HepG2 (cell line): ENCODE measurements at regions not wholly inside any gene's neighbourhood (a gene's known extent, or its start where the extent isn't known, plus 50 kb on each side); places are given as distances from the start of the nearest gene placed in this dataset.

Source experiments
- ATAC-seq: fragments of 200-7000 bp; cut with Tn5 transposase; 3 replicates; pipeline ENCODE4 v1.9.1; 2020; ENCODE audit warnings: mild to moderate bottlenecking, moderate library complexity
- BruUV-seq: library from RNA; stranded (reverse); fragments of 400-500 nt; replicated peaks from 2 replicates; lab custom pipeline; 2021; lab: Mats Ljungman, UMichigan
- CTCF ChIA-PET: fragments of 300-600 bp; formaldehyde crosslinking; extraction: SDS; loops from one replicate; lab custom pipeline; 2021; ENCODE audit warnings: low total read pairs, inconsistent platforms, low intra/inter-chr PET ratio; lab: Yijun Ruan, JAX
- POLR2A ChIA-PET: fragments of 350-600 bp; sonication (Branson Sonifier 250); formaldehyde crosslinking; loops from one replicate; lab custom pipeline; 2020; ENCODE audit warnings: antibody characterized with exemption, inconsistent platforms; lab: Yijun Ruan, JAX
- DNase-seq: peaks from one replicate; pipeline ENCODE4 v3.0.0-alpha.2; 2015; ENCODE audit warnings: low spot score
- FAIRE-seq: peaks from 3 replicates; lab custom pipeline; 2011; peaks lifted over from hg19 to GRCh38; lab: Jason Lieb, UNC
- H2AFZ ChIP-seq: one replicate; pipeline ENCODE4 v1.6.1; 2011; ENCODE audit warnings: low read length, inconsistent platforms
- H3K27ac ChIP-seq: fragments of 300-600 bp; 3 replicates; pipeline ENCODE4 v1.8.0; 2011; ENCODE audit warnings: mixed run types, mild to moderate bottlenecking, mixed read lengths, low read length, inconsistent platforms; ENCODE audit not compliant: insufficient read depth; ENCODE audit errors: extremely low read length
- H3K27me3 ChIP-seq, 2 experiments: fragments of 200-600 bp in 1 of 2; 2 replicates in 1 of 2; 3 replicates in 1 of 2; pipeline versions ENCODE4 v1.6.0 to v1.8.0; 2011; ENCODE audit warnings: low read length in 2 of 2, mild to moderate bottlenecking in 2 of 2, moderate library complexity in 2 of 2, inconsistent platforms in 1 of 2; ENCODE audit not compliant: insufficient read depth in 2 of 2, control insufficient read depth in 1 of 2
- H3K36me3 ChIP-seq, 2 experiments: fragments of 200-600 bp in 1 of 2; replicated peaks in 1 of 2; 2 replicates in 1 of 2; 3 replicates in 1 of 2; pipeline versions ENCODE4 v1.5.1 to v1.8.0; 2011; ENCODE audit warnings: low read length in 2 of 2, inconsistent platforms in 1 of 2; ENCODE audit not compliant: insufficient read depth in 2 of 2, control insufficient read depth in 1 of 2
- H3K4me1 ChIP-seq: 2 replicates; pipeline ENCODE4 v1.5.1; 2012; ENCODE audit warnings: low read length, inconsistent platforms; ENCODE audit not compliant: insufficient read depth
- H3K4me2 ChIP-seq: 2 replicates; pipeline ENCODE4 v1.6.0; 2011; ENCODE audit warnings: low read depth, low read length, inconsistent platforms
- H3K4me3 ChIP-seq, 3 experiments: fragments of 200-600 bp in 1 of 3; sonication (generic), shearing (Covaris generic) in 1 of 3; replicated peaks in 1 of 3; 2 replicates each; pipeline ENCODE4 v1.5.1; 2011 to 2016; ENCODE audit warnings: low read length in 3 of 3, inconsistent platforms in 2 of 3, low read depth in 2 of 3, mild to moderate bottlenecking in 2 of 3, control low read depth in 1 of 3, mixed read lengths in 1 of 3; ENCODE audit not compliant: insufficient read depth in 1 of 3
- H3K79me2 ChIP-seq: one replicate; pipeline ENCODE4 v1.6.1; 2011; ENCODE audit warnings: low read length, inconsistent platforms; ENCODE audit not compliant: insufficient read depth
- H3K9ac ChIP-seq: 2 replicates; pipeline ENCODE4 v1.6.0; 2011; ENCODE audit warnings: mild to moderate bottlenecking, low read depth, low read length, inconsistent platforms; ENCODE audit not compliant: insufficient read depth
- H3K9me3 ChIP-seq: 2 replicates; pipeline ENCODE4 v1.5.1; 2012; ENCODE audit warnings: mild to moderate bottlenecking, low read length
- H4K20me1 ChIP-seq: 2 replicates; pipeline ENCODE4 v1.6.0; 2011; ENCODE audit warnings: inconsistent platforms, mild to moderate bottlenecking, low read length, moderate library complexity; ENCODE audit not compliant: insufficient read depth
- FOXK1 ChIP-seq: sonication (generic); formaldehyde crosslinking; IDR thresholded peaks from 2 replicates; pipeline ENCODE4 v1.4.0; 2020; ENCODE audit warnings: low read depth, missing genetic modification reagents, borderline replicate concordance
- KAT7 ChIP-seq: IDR thresholded peaks from 2 replicates; pipeline ENCODE4 v1.6.1; 2018; ENCODE audit warnings: borderline replicate concordance, missing compliant biosample characterization
- NFAT5 ChIP-seq: sonication (generic); formaldehyde crosslinking; IDR thresholded peaks from 2 replicates; pipeline ENCODE4 v1.4.0; 2020; ENCODE audit warnings: missing genetic modification reagents
- NONO ChIP-seq, 2 experiments: fragments of 450-650 bp in 1 of 2; sonication (generic) in 1 of 2; formaldehyde crosslinking in 1 of 2; IDR thresholded peaks in 1 of 2; conservative IDR thresholded peaks in 1 of 2; 2 replicates each; pipeline versions ENCODE4 v1.6.1 to v1.8.0; 2017 to 2022; ENCODE audit warnings: mild to moderate bottlenecking in 1 of 2, missing genetic modification reagents in 1 of 2, moderate library complexity in 1 of 2
- PAF1 ChIP-seq: IDR thresholded peaks from 2 replicates; pipeline ENCODE4 v1.6.1; 2016; ENCODE audit warnings: missing genetic modification reagents, missing compliant biosample characterization
- TRIM24 ChIP-seq: sonication (generic); formaldehyde crosslinking; IDR thresholded peaks from 2 replicates; pipeline ENCODE4 v1.8.0; 2022; ENCODE audit warnings: mild to moderate bottlenecking, missing genetic modification reagents
- ZNF230 ChIP-seq: sonication (generic); formaldehyde crosslinking; IDR thresholded peaks from 2 replicates; pipeline ENCODE4 v1.4.0; 2020; ENCODE audit warnings: mild to moderate bottlenecking, missing genetic modification reagents
- ZNF232 ChIP-seq: sonication (generic); formaldehyde crosslinking; IDR thresholded peaks from 2 replicates; pipeline ENCODE4 v1.4.0; 2020; ENCODE audit warnings: missing genetic modification reagents, borderline replicate concordance
- ZNF280D ChIP-seq: sonication (generic); formaldehyde crosslinking; IDR thresholded peaks from 2 replicates; pipeline ENCODE4 v1.5.1; 2020; ENCODE audit warnings: mild to moderate bottlenecking, missing genetic modification reagents
- ZNF430 ChIP-seq: sonication (generic); formaldehyde crosslinking; IDR thresholded peaks from 2 replicates; pipeline ENCODE4 v1.9.0; 2021; ENCODE audit warnings: mild to moderate bottlenecking, missing genetic modification reagents
- ZNF468 ChIP-seq: sonication (generic); formaldehyde crosslinking; IDR thresholded peaks from 2 replicates; pipeline ENCODE4 v1.8.0; 2022; ENCODE audit warnings: mild to moderate bottlenecking, moderate library complexity, missing genetic modification reagents
- ZNF570 ChIP-seq: sonication (generic); formaldehyde crosslinking; IDR thresholded peaks from 2 replicates; pipeline ENCODE4 v1.4.0; 2020; ENCODE audit warnings: mild to moderate bottlenecking, missing genetic modification reagents, borderline replicate concordance
- ZNF724P ChIP-seq: sonication (generic); formaldehyde crosslinking; IDR thresholded peaks from 2 replicates; pipeline ENCODE4 v1.8.0; 2022; ENCODE audit warnings: missing genetic modification reagents, borderline replicate concordance
- ZNF766 ChIP-seq: sonication (generic); formaldehyde crosslinking; IDR thresholded peaks from 2 replicates; pipeline ENCODE4 v1.5.0; 2020; ENCODE audit warnings: missing genetic modification reagents, borderline replicate concordance
- WGBS: methylation state at CpG from one replicate; pipeline ENCODE4 v1.1.6; 2017; ENCODE audit warnings: low lambda C conversion rate; 5-methylcytosine and 5-hydroxymethylcytosine counted together
- in situ Hi-C: cut with HindIII; loops from 2 replicates; pipeline ENCODE4 v1.10.0; 2017; ENCODE audit warnings: low pct_unique_long_range_greater_than_20kb; ENCODE audit not compliant: extremely low pct_ligation_motif_present
- intact Hi-C: fragments of 100-400 bp; cut with micrococcal nuclease; formaldehyde crosslinking; loops from one replicate; pipeline ENCODE4 v1.10.0; 2022; ENCODE audit not compliant: unreplicated experiment

- TF ChIP-seq NFAT5 (CRISPR knock-in tag) (no peak), ZNF430 (CRISPR knock-in tag) (no peak), ZNF570 (CRISPR knock-in tag) (no peak), ZNF230 (CRISPR knock-in tag) (no peak), NONO (IDR thresholded peaks at IDR 0.05) (no peak), NONO (CRISPR knock-in tag; conservative IDR thresholded peaks at IDR 0.05) (no peak)
Observed at GRCh38 chr1:88350648-88351047, 333.4 kb upstream of the PKN2 start (continued).

GRCh38 chr1:88351960-88352359, 332.1 kb upstream of the PKN2 start:
- CTCF ChIA-PET = no interaction called here
- Histone ChIP-seq H3K79me2 (no peaks in the 10 kb centered on the region), H3K27me3 (no peaks in the 10 kb centered on the region), H4K20me1 (no peaks in the 10 kb centered on the region), H3K4me3 (no peak overlapping the region), H3K9me3 (no peaks in the 10 kb centered on the region), H3K27ac (no peak overlapping the region), H3K36me3 (no peaks in the 10 kb centered on the region), H3K4me1 (no peaks in the 10 kb centered on the region), H2AFZ (no peak overlapping the region), H3K4me2 (no peak overlapping the region), H3K9ac (no peak overlapping the region)
- ATAC-seq (no peak), FAIRE-seq (no peak), DNase-seq (no peak)
- POLR2A ChIA-PET = no interaction called here
- intact Hi-C loops (no loop called here), in situ Hi-C loops (no loop called here)
- WGBS = 0% methylated on average over 3 of the region's 3 CpGs
- BruUV-seq = no TSS peak
- TF ChIP-seq FOXK1 (CRISPR knock-in tag) = no peak
- no peak for TF ChIP-seq TRIM24 (CRISPR knock-in tag)
- TF ChIP-seq PAF1 (CRISPR knock-in tag) = no peak
- TF ChIP-seq ZNF468 = no peak
- TF ChIP-seq ZNF724P (CRISPR knock-in tag) = no peak
- no peak for TF ChIP-seq KAT7 (CRISPR knock-in tag)
- TF ChIP-seq ZNF280D (CRISPR knock-in tag) = no peak
- no peak for TF ChIP-seq ZNF766 (CRISPR knock-in tag)
- TF ChIP-seq ZNF232 (CRISPR knock-in tag) = no peak
